HCT116 (cell line): ENCODE measurements at regions not wholly inside any gene's neighbourhood (a gene's known extent, or its start where the extent isn't known, plus 50 kb on each side); places are given as distances from the start of the nearest gene placed in this dataset.

Experiments
- ATAC-seq: fragments of 200-7000 bp; cut with Tn5 transposase; 2 replicates; pipeline ENCODE4 v1.9.1; 2020; ENCODE audit warnings: mild to moderate bottlenecking, moderate library complexity
- BruUV-seq: library from RNA; stranded (reverse); fragments of 400-500 nt; replicated peaks from 2 replicates; lab custom pipeline; 2021; lab: Mats Ljungman, UMichigan
- CTCF ChIA-PET: fragments of 300-600 bp; sonication (Branson Sonifier 250); formaldehyde crosslinking; loops from one replicate; lab custom pipeline; 2021; ENCODE audit warnings: antibody characterized with exemption; lab: Charles Lee
- POLR2A ChIA-PET: fragments of 300-600, 350-600 bp; sonication (Branson Sonifier 250); formaldehyde crosslinking; loops from one replicate; lab custom pipeline; 2021; ENCODE audit warnings: antibody characterized with exemption; lab: Charles Lee
- RAD21 ChIA-PET, 2 experiments: fragments of 300-600 bp; sonication (Branson Sonifier 250); formaldehyde crosslinking; loops; one replicate each; lab custom pipeline; 2023; ENCODE audit warnings: low total read pairs in 2 of 2; ENCODE audit not compliant: uncharacterized antibody in 2 of 2, unreplicated experiment in 2 of 2, low non-redundant PET in 1 of 2; lab: Charles Lee
- DNase-seq: peaks from one replicate; pipeline ENCODE4 v3.0.0-alpha.2; 2010; ENCODE audit warnings: low read depth, low spot score
- H2AFZ ChIP-seq: fragments of 200-600 bp; shearing (Covaris generic), sonication (generic); 2 replicates; pipeline ENCODE4 v1.6.1; 2017; ENCODE audit warnings: low read depth, mixed run types, mixed read lengths, antibody characterized with exemption, low read length; ENCODE audit not compliant: poor library complexity, severe bottlenecking
- H3K27ac ChIP-seq: 2 replicates; pipeline ENCODE4 v1.5.1; 2012; ENCODE audit warnings: low read depth, low read length
- H3K27me3 ChIP-seq: fragments of 200-600 bp; sonication (generic); 2 replicates; pipeline ENCODE4 v1.6.1; 2016; ENCODE audit warnings: mixed run types, low read length, mixed read lengths; ENCODE audit not compliant: insufficient read depth
- H3K36me3 ChIP-seq, 2 experiments: fragments of 200-500 bp in 1 of 2; fragments of 200-600 bp in 1 of 2; sonication (Bioruptor generic) in 1 of 2; sonication (generic) in 1 of 2; 2 replicates each; pipeline versions ENCODE4 v1.5.1 to v1.6.1; 2014 to 2016; ENCODE audit warnings: low read length in 2 of 2, inconsistent platforms in 1 of 2, mixed read lengths in 1 of 2, mixed run types in 1 of 2; ENCODE audit not compliant: insufficient read depth in 2 of 2, control insufficient read depth in 1 of 2
- H3K4me1 ChIP-seq, 2 experiments: fragments of 200-600 bp in 1 of 2; sonication (generic) in 1 of 2; 2 replicates each; pipeline versions ENCODE4 v1.5.1 to v1.6.1; 2012 to 2017; ENCODE audit warnings: low read length in 2 of 2, inconsistent platforms in 1 of 2, mild to moderate bottlenecking in 1 of 2, mixed read lengths in 1 of 2, mixed run types in 1 of 2, moderate library complexity in 1 of 2; ENCODE audit not compliant: insufficient read depth in 2 of 2, control insufficient read depth in 1 of 2
- H3K4me2 ChIP-seq: fragments of 200-600 bp; sonication (generic); 2 replicates; pipeline ENCODE4 v1.6.1; 2017; ENCODE audit warnings: mixed run types, low read length, mixed read lengths
- H3K4me3 ChIP-seq, 2 experiments: fragments of 200-600 bp in 1 of 2; sonication (generic) in 1 of 2; replicated peaks in 1 of 2; 2 replicates each; pipeline ENCODE4 v1.5.1; 2011 to 2016; ENCODE audit warnings: low read length in 2 of 2, control low read depth in 1 of 2, low read depth in 1 of 2, mild to moderate bottlenecking in 1 of 2, mixed read lengths in 1 of 2, mixed run types in 1 of 2
- H3K79me2 ChIP-seq: fragments of 200-600 bp; sonication (generic); 2 replicates; pipeline ENCODE4 v1.6.1; 2017; ENCODE audit warnings: mild to moderate bottlenecking, mixed run types, low read length, moderate library complexity, mixed read lengths; ENCODE audit not compliant: insufficient read depth
- H3K9ac ChIP-seq: fragments of 200-600 bp; sonication (generic); 2 replicates; pipeline ENCODE4 v1.6.1; 2016; ENCODE audit warnings: low read length, mixed read lengths
- H3K9me2 ChIP-seq: fragments of 200-600 bp; sonication (generic), shearing (Covaris generic); 2 replicates; pipeline ENCODE4 v1.6.1; 2017; ENCODE audit warnings: mixed run types, mild to moderate bottlenecking, moderate library complexity; ENCODE audit not compliant: insufficient read depth
- H3K9me3 ChIP-seq, 2 experiments: fragments of 200-500 bp in 1 of 2; fragments of 200-600 bp in 1 of 2; sonication (Bioruptor generic) in 1 of 2; sonication (generic) in 1 of 2; 2 replicates each; pipeline ENCODE4 v1.6.1; 2014 to 2017; ENCODE audit warnings: low read length in 2 of 2, mixed read lengths in 2 of 2, inconsistent platforms in 1 of 2, low read depth in 1 of 2, mild to moderate bottlenecking in 1 of 2, mixed run types in 1 of 2, moderate library complexity in 1 of 2; ENCODE audit not compliant: control insufficient read depth in 1 of 2, insufficient read depth in 1 of 2
- H4K20me1 ChIP-seq: fragments of 200-600 bp; sonication (generic), shearing (Covaris generic); 2 replicates; pipeline ENCODE4 v1.6.1; 2017; ENCODE audit warnings: mixed run types, mild to moderate bottlenecking, moderate library complexity; ENCODE audit not compliant: insufficient read depth
- CBX3 ChIP-seq: IDR thresholded peaks from 2 replicates; pipeline ENCODE4 v1.6.1; 2012; ENCODE audit warnings: low read depth
- CEBPB ChIP-seq: IDR thresholded peaks from 2 replicates; pipeline ENCODE4 v1.6.1; 2012; ENCODE audit warnings: low read depth
- EGR1 ChIP-seq: IDR thresholded peaks from 2 replicates; pipeline ENCODE4 v1.6.1; 2012; ENCODE audit warnings: low read depth
- ELF1 ChIP-seq: IDR thresholded peaks from 2 replicates; pipeline ENCODE4 v1.6.1; 2012; ENCODE audit warnings: low read depth, borderline replicate concordance
- EZH2 ChIP-seq: fragments of 200-600 bp; sonication (generic); IDR thresholded peaks from 2 replicates; pipeline ENCODE4 v1.6.1; 2017; ENCODE audit warnings: antibody characterized with exemption, mixed run types
- EZH2phosphoT487 ChIP-seq: fragments of 200-600 bp; IDR thresholded peaks from 2 replicates; pipeline ENCODE4 v1.6.1; 2018; ENCODE audit warnings: antibody characterized with exemption, borderline replicate concordance
- POLR2A ChIP-seq: IDR thresholded peaks from 2 replicates; pipeline ENCODE4 v1.7.0; 2011; ENCODE audit warnings: borderline replicate concordance; ENCODE audit not compliant: insufficient read depth, insufficient read length; ENCODE audit errors: extremely low read depth
- SRF ChIP-seq: IDR thresholded peaks from 2 replicates; pipeline ENCODE4 v1.6.1; 2012; ENCODE audit warnings: low read depth
- TCF7L2 ChIP-seq: IDR thresholded peaks from 2 replicates; pipeline ENCODE4 v1.7.0; 2011; ENCODE audit warnings: borderline replicate concordance, inconsistent platforms; ENCODE audit not compliant: insufficient read depth, insufficient read length; ENCODE audit errors: extremely low read depth
- YY1 ChIP-seq: IDR thresholded peaks from 2 replicates; pipeline ENCODE4 v1.6.1; 2011; ENCODE audit warnings: low read length, low read depth, moderate library complexity, mild to moderate bottlenecking; ENCODE audit not compliant: insufficient replicate concordance; ENCODE audit errors: extremely low read depth
- ZFX ChIP-seq: fragments of 450-650 bp; IDR thresholded peaks from 2 replicates; pipeline ENCODE4 v1.6.1; 2017
- ZNF274 ChIP-seq: fragments of 200-500 bp; sonication (Bioruptor generic); IDR thresholded peaks from 2 replicates; pipeline ENCODE4 v1.6.1; 2014; ENCODE audit warnings: mild to moderate bottlenecking, low read depth, low read length, inconsistent platforms
- intact Hi-C: fragments of 100-400 bp; cut with micrococcal nuclease; formaldehyde crosslinking; loops from 2 replicates; pipeline ENCODE4 v1.10.0; 2022
- TF ChIP-seq, protein P1 (sequence below), 3 experiments: fragments of 200-600 bp in 1 of 3; sonication (generic) in 1 of 3; IDR thresholded peaks in 2 of 3; conservative IDR thresholded peaks in 1 of 3; 2 replicates each; pipeline ENCODE4 v1.5.1; 2012 to 2017; ENCODE audit warnings: low read depth in 2 of 3, low read length in 2 of 3, antibody characterized with exemption in 1 of 3, borderline replicate concordance in 1 of 3, control low read depth in 1 of 3, mild to moderate bottlenecking in 1 of 3, mixed read lengths in 1 of 3, mixed run types in 1 of 3, moderate library complexity in 1 of 3; ENCODE audit not compliant: insufficient read depth in 1 of 3
- TF ChIP-seq, protein P2 (sequence below): IDR thresholded peaks from 2 replicates; pipeline ENCODE4 v1.6.1; 2012; ENCODE audit warnings: low read depth

- ChIA-PET RAD21 (no interaction called here), POLR2A (no interaction called here), CTCF (no interaction called here)
- Histone ChIP-seq H4K20me1 (no peaks in the 10 kb centered on the region), H3K4me2 (no peak overlapping the region), H2AFZ (no peak overlapping the region), H3K27me3 (no peaks in the 10 kb centered on the region), H3K4me1 (no peaks in the 10 kb centered on the region), H3K36me3 (no peaks in the 10 kb centered on the region), H3K27ac (no peak overlapping the region), H3K9me2 (no peaks in the 10 kb centered on the region), H3K9me3 (peaks cover 0 to 13% of the 10 kb centered on the region in 2 experiments; a peak in 2 of 4 replicates), H3K4me3 (no peak overlapping the region), H3K79me2 (no peaks in the 10 kb centered on the region), H3K9ac (no peak overlapping the region)
- TF ChIP-seq EZH2 (no peak), ZFX (no peak), CBX3 (no peak), POLR2A (no peak), SRF (no peak), EZH2phosphoT487 (no peak), ZNF274 (no peak), TCF7L2 (no peak), EGR1 (no peak)
- no peak for DNase-seq
- intact Hi-C loops, result no loop called here
- BruUV-seq, result no TSS peak
- ATAC-seq, result no peak
Measured at GRCh38 chr14:82045339-82045738, 511.7 kb upstream of the SEL1L start.

- no peak overlapping the region for H3K4me2 ChIP-seq
- no peaks in the 10 kb centered on the region for H4K20me1 ChIP-seq
- POLR2A ChIA-PET, result no interaction called here
Measured at GRCh38 chr14:82046512-82047226, 513.0 kb upstream of the SEL1L start.

More at GRCh38 chr14:82046512-82047226, 513.0 kb upstream of the SEL1L start:
- CTCF ChIA-PET, result no interaction called here
- no TSS peak for BruUV-seq
- no peak overlapping the region for H3K9ac ChIP-seq
- RAD21 ChIA-PET, result no interaction called here
- H3K9me3 ChIP-seq, result peaks cover 0 to 17% of the 10 kb centered on the region in 2 experiments; a peak in 2 of 4 replicates
- TF ChIP-seq ELF1, result no peak
- no peak for TF ChIP-seq EGR1
- TF ChIP-seq, protein P1, sequence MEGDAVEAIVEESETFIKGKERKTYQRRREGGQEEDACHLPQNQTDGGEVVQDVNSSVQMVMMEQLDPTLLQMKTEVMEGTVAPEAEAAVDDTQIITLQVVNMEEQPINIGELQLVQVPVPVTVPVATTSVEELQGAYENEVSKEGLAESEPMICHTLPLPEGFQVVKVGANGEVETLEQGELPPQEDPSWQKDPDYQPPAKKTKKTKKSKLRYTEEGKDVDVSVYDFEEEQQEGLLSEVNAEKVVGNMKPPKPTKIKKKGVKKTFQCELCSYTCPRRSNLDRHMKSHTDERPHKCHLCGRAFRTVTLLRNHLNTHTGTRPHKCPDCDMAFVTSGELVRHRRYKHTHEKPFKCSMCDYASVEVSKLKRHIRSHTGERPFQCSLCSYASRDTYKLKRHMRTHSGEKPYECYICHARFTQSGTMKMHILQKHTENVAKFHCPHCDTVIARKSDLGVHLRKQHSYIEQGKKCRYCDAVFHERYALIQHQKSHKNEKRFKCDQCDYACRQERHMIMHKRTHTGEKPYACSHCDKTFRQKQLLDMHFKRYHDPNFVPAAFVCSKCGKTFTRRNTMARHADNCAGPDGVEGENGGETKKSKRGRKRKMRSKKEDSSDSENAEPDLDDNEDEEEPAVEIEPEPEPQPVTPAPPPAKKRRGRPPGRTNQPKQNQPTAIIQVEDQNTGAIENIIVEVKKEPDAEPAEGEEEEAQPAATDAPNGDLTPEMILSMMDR (IDR thresholded peaks at IDR 0.05 in 2 of 3, conservative IDR thresholded peaks at IDR 0.05 in 1 of 3; ENCODE audit: borderline replicate concordance in 1 of 3, insufficient read depth in 1 of 3, low read depth in 2 of 3, low read length in 2 of 3), result no peak
- TF ChIP-seq CEBPB, result no peak
- no peak for TF ChIP-seq YY1
- TF ChIP-seq, protein P2, sequence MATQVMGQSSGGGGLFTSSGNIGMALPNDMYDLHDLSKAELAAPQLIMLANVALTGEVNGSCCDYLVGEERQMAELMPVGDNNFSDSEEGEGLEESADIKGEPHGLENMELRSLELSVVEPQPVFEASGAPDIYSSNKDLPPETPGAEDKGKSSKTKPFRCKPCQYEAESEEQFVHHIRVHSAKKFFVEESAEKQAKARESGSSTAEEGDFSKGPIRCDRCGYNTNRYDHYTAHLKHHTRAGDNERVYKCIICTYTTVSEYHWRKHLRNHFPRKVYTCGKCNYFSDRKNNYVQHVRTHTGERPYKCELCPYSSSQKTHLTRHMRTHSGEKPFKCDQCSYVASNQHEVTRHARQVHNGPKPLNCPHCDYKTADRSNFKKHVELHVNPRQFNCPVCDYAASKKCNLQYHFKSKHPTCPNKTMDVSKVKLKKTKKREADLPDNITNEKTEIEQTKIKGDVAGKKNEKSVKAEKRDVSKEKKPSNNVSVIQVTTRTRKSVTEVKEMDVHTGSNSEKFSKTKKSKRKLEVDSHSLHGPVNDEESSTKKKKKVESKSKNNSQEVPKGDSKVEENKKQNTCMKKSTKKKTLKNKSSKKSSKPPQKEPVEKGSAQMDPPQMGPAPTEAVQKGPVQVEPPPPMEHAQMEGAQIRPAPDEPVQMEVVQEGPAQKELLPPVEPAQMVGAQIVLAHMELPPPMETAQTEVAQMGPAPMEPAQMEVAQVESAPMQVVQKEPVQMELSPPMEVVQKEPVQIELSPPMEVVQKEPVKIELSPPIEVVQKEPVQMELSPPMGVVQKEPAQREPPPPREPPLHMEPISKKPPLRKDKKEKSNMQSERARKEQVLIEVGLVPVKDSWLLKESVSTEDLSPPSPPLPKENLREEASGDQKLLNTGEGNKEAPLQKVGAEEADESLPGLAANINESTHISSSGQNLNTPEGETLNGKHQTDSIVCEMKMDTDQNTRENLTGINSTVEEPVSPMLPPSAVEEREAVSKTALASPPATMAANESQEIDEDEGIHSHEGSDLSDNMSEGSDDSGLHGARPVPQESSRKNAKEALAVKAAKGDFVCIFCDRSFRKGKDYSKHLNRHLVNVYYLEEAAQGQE, result no peak
- DNase-seq (no peak), ATAC-seq (no peak)
- H3K27ac ChIP-seq, result no peak overlapping the region
- H3K36me3 ChIP-seq, result no peaks in the 10 kb centered on the region
- no peaks in the 10 kb centered on the region for H3K9me2 ChIP-seq
- intact Hi-C loops, result no loop called here
- H3K79me2 ChIP-seq, result no peaks in the 10 kb centered on the region
- no peaks in the 10 kb centered on the region for H3K4me1 ChIP-seq
- H2AFZ ChIP-seq, result no peak overlapping the region
- H3K4me3 ChIP-seq, result no peak overlapping the region
- no peaks in the 10 kb centered on the region for H3K27me3 ChIP-seq
